22Rv1 (cell line): ENCODE measurements at regions not wholly inside any gene's neighbourhood (a gene's known extent, or its start where the extent isn't known, plus 50 kb on each side); places are given as distances from the start of the nearest gene placed in this dataset.

Experiments used
- CTCF ChIP-seq: fragments of 450-650 bp; IDR thresholded peaks from 2 replicates; pipeline ENCODE4 v1.5.1; 2017; ENCODE audit warnings: mild to moderate bottlenecking
- ZFX ChIP-seq: fragments of 450-650 bp; IDR thresholded peaks from 2 replicates; pipeline ENCODE4 v1.6.1; 2017; ENCODE audit warnings: antibody characterized with exemption, borderline replicate concordance

GRCh38 chrX:13254076-13254785 lies 65.6 kb downstream of the ATXN3L start:
- TF ChIP-seq CTCF, result no peak
- TF ChIP-seq ZFX, result no peak
